DOHH2 (cell line): ENCODE measurements at regions not wholly inside any gene's neighbourhood (a gene's known extent, or its start where the extent isn't known, plus 50 kb on each side); places are given as distances from the start of the nearest gene placed in this dataset.

Source experiments
- CTCF ChIP-seq: fragments of 200-600 bp; sonication (generic); IDR thresholded peaks from one replicate; pipeline ENCODE4 v1.5.1; 2014; ENCODE audit warnings: antibody characterized with exemption, mild to moderate bottlenecking, low read depth, low read length; ENCODE audit not compliant: poor library complexity, severe bottlenecking
- EZH2phosphoT487 ChIP-seq: fragments of 200-600 bp; sonication (generic); IDR thresholded peaks from 2 replicates; pipeline ENCODE4 v1.6.1; 2017; ENCODE audit warnings: borderline replicate concordance, mild to moderate bottlenecking, antibody characterized with exemption, low read length, moderate library complexity, mixed read lengths

- TF ChIP-seq CTCF, result no peak
- TF ChIP-seq EZH2phosphoT487, result no peak
These were observed 1714.5 kb downstream of the GRIK2 start for GRCh38 chr6:103107985-103108384.
